Kidney epithelial cell (primary cell): ENCODE measurements at regions not wholly inside any gene's neighbourhood (a gene's known extent, or its start where the extent isn't known, plus 50 kb on each side); places are given as distances from the start of the nearest gene placed in this dataset.

Experiments used
- DNase-seq: peaks from one replicate; pipeline ENCODE4 v3.0.0-alpha.2; 2010; ENCODE audit warnings: low read depth
- H3K27me3 ChIP-seq: 2 replicates; pipeline ENCODE4 v1.6.0; 2011; ENCODE audit warnings: low read length; ENCODE audit not compliant: control insufficient read depth, insufficient read depth
- H3K36me3 ChIP-seq: 2 replicates; pipeline ENCODE4 v1.5.1; 2011; ENCODE audit warnings: low read length; ENCODE audit not compliant: control insufficient read depth, insufficient read depth
- H3K4me3 ChIP-seq: 2 replicates; pipeline ENCODE4 v1.5.1; 2011; ENCODE audit warnings: low read depth, mild to moderate bottlenecking, control low read depth, low read length
- TF ChIP-seq, protein P1 (sequence below): IDR thresholded peaks from 2 replicates; pipeline ENCODE4 v1.5.1; 2011; ENCODE audit warnings: mild to moderate bottlenecking, moderate library complexity, low read length, control low read depth, inconsistent platforms; ENCODE audit not compliant: insufficient read depth, poor library complexity, severe bottlenecking

DNA sequence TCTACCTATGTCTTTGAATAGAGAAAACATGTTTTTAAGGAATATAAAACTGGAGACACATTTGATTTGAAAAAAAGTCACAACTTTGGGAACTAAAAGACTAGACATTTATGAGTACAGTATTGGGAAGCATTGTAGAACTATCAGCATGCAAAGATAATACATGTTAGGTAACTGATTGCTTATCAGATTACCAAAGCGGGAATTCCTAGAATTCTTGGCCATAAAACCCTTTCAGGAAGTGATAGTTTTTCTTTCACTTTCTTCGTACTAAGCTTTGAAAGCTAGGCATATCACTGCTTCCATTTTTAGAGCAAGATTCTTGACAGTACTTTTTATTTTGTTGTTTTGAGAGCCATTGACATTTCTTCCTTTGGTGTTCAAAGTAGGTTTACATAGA is 646.6 kb upstream of the PITX2 start:
- no peak for DNase-seq
- Histone ChIP-seq H3K27me3 (no peaks in the 10 kb centered on the region), H3K4me3 (no peak overlapping the region), H3K36me3 (no peaks in the 10 kb centered on the region)
- TF ChIP-seq, protein P1, sequence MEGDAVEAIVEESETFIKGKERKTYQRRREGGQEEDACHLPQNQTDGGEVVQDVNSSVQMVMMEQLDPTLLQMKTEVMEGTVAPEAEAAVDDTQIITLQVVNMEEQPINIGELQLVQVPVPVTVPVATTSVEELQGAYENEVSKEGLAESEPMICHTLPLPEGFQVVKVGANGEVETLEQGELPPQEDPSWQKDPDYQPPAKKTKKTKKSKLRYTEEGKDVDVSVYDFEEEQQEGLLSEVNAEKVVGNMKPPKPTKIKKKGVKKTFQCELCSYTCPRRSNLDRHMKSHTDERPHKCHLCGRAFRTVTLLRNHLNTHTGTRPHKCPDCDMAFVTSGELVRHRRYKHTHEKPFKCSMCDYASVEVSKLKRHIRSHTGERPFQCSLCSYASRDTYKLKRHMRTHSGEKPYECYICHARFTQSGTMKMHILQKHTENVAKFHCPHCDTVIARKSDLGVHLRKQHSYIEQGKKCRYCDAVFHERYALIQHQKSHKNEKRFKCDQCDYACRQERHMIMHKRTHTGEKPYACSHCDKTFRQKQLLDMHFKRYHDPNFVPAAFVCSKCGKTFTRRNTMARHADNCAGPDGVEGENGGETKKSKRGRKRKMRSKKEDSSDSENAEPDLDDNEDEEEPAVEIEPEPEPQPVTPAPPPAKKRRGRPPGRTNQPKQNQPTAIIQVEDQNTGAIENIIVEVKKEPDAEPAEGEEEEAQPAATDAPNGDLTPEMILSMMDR, result no peak

DNA sequence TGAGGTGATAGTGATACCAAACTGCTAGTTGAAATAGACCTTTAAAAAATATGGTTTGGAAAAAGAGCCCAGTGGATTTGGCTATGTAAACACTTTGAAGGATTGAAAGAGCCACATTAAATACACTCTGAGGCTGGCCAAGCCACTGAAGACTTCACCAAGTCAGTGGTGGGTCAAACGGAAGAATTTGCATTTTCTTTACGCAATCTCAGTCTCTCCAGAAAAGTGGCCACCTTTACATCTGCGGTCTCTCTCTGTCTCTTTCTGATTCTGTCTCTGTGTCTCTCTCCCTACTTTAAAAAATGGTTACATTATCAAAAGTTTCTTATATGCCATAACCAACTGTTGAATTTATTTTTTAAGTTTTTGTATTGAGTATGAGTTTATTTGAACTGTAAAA is 651.2 kb upstream of the PITX2 start:
- TF ChIP-seq, protein P1, result no peak
- DNase-seq, result no peak
- H3K36me3 ChIP-seq, result no peaks in the 10 kb centered on the region
- no peak overlapping the region for H3K4me3 ChIP-seq
- no peaks in the 10 kb centered on the region for H3K27me3 ChIP-seq

DNA sequence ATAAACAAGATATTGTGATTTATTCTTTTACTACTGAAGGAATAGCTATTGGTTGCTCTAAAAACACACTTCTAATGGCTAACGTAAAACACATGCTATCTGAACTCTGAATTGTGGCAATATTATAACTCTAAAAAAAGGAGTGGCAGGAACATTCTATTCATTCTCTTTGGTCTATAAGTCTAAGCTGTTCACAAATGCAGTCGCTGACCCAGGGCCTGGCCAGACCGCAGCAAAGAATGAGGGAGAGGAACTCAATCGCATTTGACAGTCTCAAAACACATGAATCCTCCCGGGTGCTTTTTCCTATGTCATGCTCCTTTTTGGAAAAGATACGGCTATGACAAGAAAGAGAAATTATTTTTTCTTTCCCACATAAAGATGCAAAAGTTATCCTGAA is 651.6 kb upstream of the PITX2 start:
- no peak for DNase-seq
- Histone ChIP-seq H3K36me3 (no peaks in the 10 kb centered on the region), H3K27me3 (no peaks in the 10 kb centered on the region), H3K4me3 (no peak overlapping the region)
- TF ChIP-seq, protein P1, result no peak

DNA sequence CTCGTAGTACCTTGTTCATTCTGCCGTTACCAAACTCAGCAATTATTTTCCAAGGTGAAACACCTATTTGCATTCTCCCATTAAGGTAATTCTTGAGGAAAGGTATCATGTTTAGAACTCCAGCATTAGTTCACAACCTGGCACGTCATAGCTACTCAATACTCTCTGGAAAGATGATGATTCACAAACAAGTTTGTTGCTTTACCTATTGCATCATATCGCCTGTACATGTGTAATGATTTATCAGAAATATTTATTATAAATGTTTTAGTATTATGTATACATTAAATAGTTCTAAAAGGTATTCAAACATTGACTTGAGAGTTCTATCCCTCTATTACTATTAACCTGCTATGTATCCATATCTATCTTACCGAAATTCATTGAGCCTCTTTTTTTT is 658.3 kb upstream of the PITX2 start:
- TF ChIP-seq, protein P1, result no peak
- Histone ChIP-seq H3K27me3 (no peaks in the 10 kb centered on the region), H3K36me3 (no peaks in the 10 kb centered on the region), H3K4me3 (no peak overlapping the region)
- no peak for DNase-seq

DNA sequence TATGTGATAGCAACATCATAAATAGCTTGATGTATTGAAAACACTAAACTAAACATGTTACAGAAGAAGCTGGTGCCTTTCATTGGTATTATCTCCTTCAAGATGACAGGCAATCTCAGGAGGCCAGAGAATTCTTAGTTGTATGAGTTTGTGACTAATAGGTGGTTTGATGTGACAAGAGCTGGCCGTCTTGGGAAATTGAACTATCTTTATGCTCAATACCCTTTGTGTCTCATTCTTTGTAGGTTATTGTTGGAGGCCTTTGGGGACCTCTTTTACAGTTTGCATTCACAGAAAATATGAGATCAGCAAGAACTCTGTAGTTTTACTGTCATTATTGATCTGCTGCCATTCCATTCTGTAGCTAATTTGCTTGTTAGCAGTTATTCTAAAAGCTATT is 659.2 kb upstream of the PITX2 start:
- no peak for DNase-seq
- Histone ChIP-seq H3K27me3 (no peaks in the 10 kb centered on the region), H3K4me3 (no peak overlapping the region), H3K36me3 (no peaks in the 10 kb centered on the region)
- TF ChIP-seq, protein P1, result no peak

DNA sequence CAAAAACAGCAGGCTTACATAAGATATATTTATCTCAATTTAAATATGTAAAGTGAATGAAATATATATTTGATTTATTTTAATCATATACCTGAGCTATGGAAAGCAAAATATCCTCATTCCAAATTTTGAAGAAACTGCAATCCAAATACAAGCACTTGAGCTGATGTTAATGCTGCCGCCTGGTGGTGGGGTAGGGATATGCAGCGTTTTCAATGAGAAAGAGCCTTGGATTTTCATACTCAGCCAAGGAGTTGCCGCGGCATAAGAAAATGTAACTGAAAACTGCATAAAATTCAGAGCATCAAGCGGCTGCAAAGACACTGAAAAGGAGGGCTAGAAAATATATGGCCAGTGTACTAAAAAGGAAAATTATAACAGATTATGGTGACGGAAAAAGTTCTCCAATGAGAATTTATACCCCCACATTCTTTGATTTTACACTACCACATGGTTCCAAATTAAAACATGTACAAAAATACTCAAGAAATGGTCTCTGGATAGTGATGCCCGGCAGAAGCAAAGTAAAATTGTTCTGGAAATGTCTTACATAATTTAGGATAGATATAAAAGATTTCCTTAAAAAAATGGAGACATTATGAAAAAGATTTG is 660.3 kb upstream of the PITX2 start:
- Histone ChIP-seq H3K4me3 (no peak overlapping the region), H3K27me3 (no peaks in the 10 kb centered on the region), H3K36me3 (no peaks in the 10 kb centered on the region)
- peak; percentile 7 for DNase-seq
- TF ChIP-seq, protein P1, result peak; percentile 91
